GM21717 (cell line): ENCODE measurements at regions not wholly inside any gene's neighbourhood (a gene's known extent, or its start where the extent isn't known, plus 50 kb on each side); places are given as distances from the start of the nearest gene placed in this dataset.
"Not testable (repeated sequence)": the region's sequence is repeated elsewhere in the genome, so short reads cannot be mapped to it uniquely, and the experiment has no call there.

Source experiments
- ATAC-seq: cut with Tn5 transposase; IDR thresholded peaks from one replicate; pipeline ENCODE4 v1.9.1; 2021; ENCODE audit warnings: mild to moderate bottlenecking, moderate library complexity; ENCODE audit not compliant: unreplicated experiment

GRCh38 chr13:90632184-90632583, 715.3 kb upstream of the MIR17HG start:
- ATAC-seq: no peak

- ATAC-seq: no peak
These were observed 713.6 kb upstream of the MIR17HG start for GRCh38 chr13:90633849-90634248.

- no peak for ATAC-seq
These were observed 706.5 kb upstream of the MIR17HG start for GRCh38 chr13:90640976-90641375.

- ATAC-seq: no peak
These were observed 705.6 kb upstream of the MIR17HG start for GRCh38 chr13:90641884-90642283.

- no peak for ATAC-seq
These were observed 701.9 kb upstream of the MIR17HG start for GRCh38 chr13:90645582-90645981.

GRCh38 chr13:90648497-90648896, 699.0 kb upstream of the MIR17HG start:
- no peak for ATAC-seq

- no peak for ATAC-seq
These were observed 695.5 kb upstream of the MIR17HG start for GRCh38 chr13:90652036-90652435.

GRCh38 chr13:90654970-90655369, 692.5 kb upstream of the MIR17HG start:
- no peak for ATAC-seq

GRCh38 chr13:90664200-90664599, 683.3 kb upstream of the MIR17HG start:
- ATAC-seq: not testable (repeated sequence)

GRCh38 chr13:90673746-90674145, 673.7 kb upstream of the MIR17HG start:
- ATAC-seq: no peak

GRCh38 chr13:90675129-90675528, 672.4 kb upstream of the MIR17HG start:
- ATAC-seq: no peak

- no peak for ATAC-seq
These were observed 666.7 kb upstream of the MIR17HG start for GRCh38 chr13:90680826-90681225.

- ATAC-seq: no peak
These were observed 663.8 kb upstream of the MIR17HG start for GRCh38 chr13:90683711-90684131.

- no peak for ATAC-seq
These were observed 661.0 kb upstream of the MIR17HG start for GRCh38 chr13:90686442-90686841.

- no peak for ATAC-seq
These were observed 658.4 kb upstream of the MIR17HG start for GRCh38 chr13:90689111-90689510.

- ATAC-seq: no peak
These were observed 656.9 kb upstream of the MIR17HG start for GRCh38 chr13:90690458-90691080.

- ATAC-seq: no peak
These were observed 651.2 kb upstream of the MIR17HG start for GRCh38 chr13:90696254-90696653.

GRCh38 chr13:90696656-90697055, 650.8 kb upstream of the MIR17HG start:
- no peak for ATAC-seq

GRCh38 chr13:90700340-90700739, 647.1 kb upstream of the MIR17HG start:
- ATAC-seq: no peak

GRCh38 chr13:90701264-90701663, 646.2 kb upstream of the MIR17HG start:
- ATAC-seq: no peak

- ATAC-seq: no peak
These were observed 645.4 kb upstream of the MIR17HG start for GRCh38 chr13:90702050-90702449.

- no peak for ATAC-seq
These were observed 640.9 kb upstream of the MIR17HG start for GRCh38 chr13:90706631-90707030.

- no peak for ATAC-seq
These were observed 639.4 kb upstream of the MIR17HG start for GRCh38 chr13:90708128-90708527.
